Neural progenitor cell (in vitro differentiated cells): ENCODE measurements at regions not wholly inside any gene's neighbourhood (a gene's known extent, or its start where the extent isn't known, plus 50 kb on each side); places are given as distances from the start of the nearest gene placed in this dataset.

Experiments used
- DNase-seq: peaks from one replicate; pipeline ENCODE4 v3.0.0-alpha.2; 2016; ENCODE audit warnings: low spot score
- H2AFZ ChIP-seq: fragments of 200-600 bp; sonication (generic); replicated peaks from 2 replicates; pipeline ENCODE4 v1.6.1; 2016; ENCODE audit warnings: antibody characterized with exemption
- H3F3A ChIP-seq: fragments of 200-600 bp; sonication (generic); 2 replicates; pipeline ENCODE4 v1.6.1; 2016; ENCODE audit warnings: antibody characterized with exemption, low read depth
- H3K27ac ChIP-seq: fragments of 200-600 bp; sonication (generic); 2 replicates; pipeline ENCODE4 v1.5.1; 2016; ENCODE audit warnings: mild to moderate bottlenecking
- H3K27me3 ChIP-seq: fragments of 200-600 bp; sonication (generic); 2 replicates; pipeline ENCODE4 v1.6.1; 2016; ENCODE audit warnings: mild to moderate bottlenecking, moderate library complexity
- H3K36me3 ChIP-seq: fragments of 200-600 bp; sonication (generic); 2 replicates; pipeline ENCODE4 v1.5.1; 2016
- H3K4me1 ChIP-seq: fragments of 200-600 bp; sonication (generic); 2 replicates; pipeline ENCODE4 v1.6.1; 2016; ENCODE audit warnings: mixed run types
- H3K4me2 ChIP-seq: fragments of 200-600 bp; sonication (generic); 2 replicates; pipeline ENCODE4 v1.6.1; 2016
- H3K4me3 ChIP-seq: fragments of 200-600 bp; sonication (generic); 2 replicates; pipeline ENCODE4 v1.5.1; 2016
- H3K79me2 ChIP-seq: fragments of 200-600 bp; sonication (generic); 2 replicates; pipeline ENCODE4 v1.6.1; 2016; ENCODE audit warnings: low read depth
- H3K9ac ChIP-seq: fragments of 200-600 bp; sonication (generic); 2 replicates; pipeline ENCODE4 v1.6.1; 2016
- H3K9me3 ChIP-seq: fragments of 200-600 bp; sonication (generic); 2 replicates; pipeline ENCODE4 v1.5.1; 2016; ENCODE audit warnings: low read depth
- H4K20me1 ChIP-seq: fragments of 200-600 bp; sonication (generic); 2 replicates; pipeline ENCODE4 v1.6.1; 2016; ENCODE audit warnings: low read depth
- H3K27ac Mint-ChIP-seq: 3 replicates; pipeline ENCODE4 v1.8.0; 2021; ENCODE audit warnings: mixed read lengths
- H3K27me3 Mint-ChIP-seq: 2 replicates; pipeline ENCODE4 v1.8.0; 2022; ENCODE audit warnings: low read depth, mild to moderate bottlenecking, inconsistent platforms, moderate library complexity, mixed read lengths; ENCODE audit not compliant: insufficient read depth
- H3K36me3 Mint-ChIP-seq: 3 replicates; pipeline ENCODE4 v1.8.0; 2021; ENCODE audit warnings: mixed read lengths
- H3K4me1 Mint-ChIP-seq: 3 replicates; pipeline ENCODE4 v1.8.0; 2021; ENCODE audit warnings: mixed read lengths
- H3K4me3 Mint-ChIP-seq: 3 replicates; pipeline ENCODE4 v1.8.0; 2021; ENCODE audit warnings: mild to moderate bottlenecking, moderate library complexity, mixed read lengths
- H3K9me3 Mint-ChIP-seq: 3 replicates; pipeline ENCODE4 v1.8.0; 2020; ENCODE audit warnings: mixed read lengths
- CTCF ChIP-seq: fragments of 200-600 bp; sonication (generic); IDR thresholded peaks from 2 replicates; pipeline ENCODE4 v1.5.1; 2017; ENCODE audit warnings: antibody characterized with exemption, mild to moderate bottlenecking
- EZH2 ChIP-seq: fragments of 200-600 bp; sonication (generic); IDR thresholded peaks from 2 replicates; pipeline ENCODE4 v1.6.1; 2017; ENCODE audit warnings: antibody characterized with exemption, mild to moderate bottlenecking, moderate library complexity
- EZH2phosphoT487 ChIP-seq: fragments of 200-600 bp; sonication (generic); IDR thresholded peaks from 2 replicates; pipeline ENCODE4 v1.6.1; 2017; ENCODE audit warnings: antibody characterized with exemption

GRCh38 chr21:32090956-32091355 lies 187.9 kb downstream of the MIS18A start:
- Mint-ChIP-seq H3K4me3 (no peak overlapping the region), H3K27me3 (peaks cover 21% of the 10 kb centered on the region), H3K9me3 (peaks cover 18% of the 10 kb centered on the region), H3K4me1 (peaks cover 18% of the 10 kb centered on the region), H3K27ac (no peak overlapping the region), H3K36me3 (peaks cover 8% of the 10 kb centered on the region)
- Histone ChIP-seq H3K79me2 (no peaks in the 10 kb centered on the region), H3K9me3 (no peaks in the 10 kb centered on the region), H3K4me1 (no peaks in the 10 kb centered on the region), H3F3A (no peaks in the 10 kb centered on the region), H3K27ac (no peak overlapping the region), H3K4me3 (no peak overlapping the region), H4K20me1 (no peaks in the 10 kb centered on the region), H3K36me3 (no peaks in the 10 kb centered on the region), H3K27me3 (no peaks in the 10 kb centered on the region), H3K9ac (no peak overlapping the region), H3K4me2 (no peak overlapping the region), H2AFZ (no peak overlapping the region)
- no peak for DNase-seq
- no peak for TF ChIP-seq EZH2
- TF ChIP-seq EZH2phosphoT487, result no peak
- TF ChIP-seq CTCF, result no peak

GRCh38 chr21:32089766-32090165 lies 189.1 kb downstream of the MIS18A start:
- H3K4me3 ChIP-seq, result no peak overlapping the region
- H3K36me3 ChIP-seq, result no peaks in the 10 kb centered on the region
- H3K27me3 ChIP-seq, result no peaks in the 10 kb centered on the region
- Mint-ChIP-seq H3K27me3 (peaks cover 21% of the 10 kb centered on the region), H3K36me3 (peaks cover 8% of the 10 kb centered on the region), H3K4me3 (no peak overlapping the region), H3K4me1 (peaks cover 13% of the 10 kb centered on the region), H3K9me3 (peaks cover 21% of the 10 kb centered on the region), H3K27ac (no peak overlapping the region)
- no peak for TF ChIP-seq CTCF
- no peak for TF ChIP-seq EZH2phosphoT487
- no peak for TF ChIP-seq EZH2
- no peak overlapping the region for H3K27ac ChIP-seq
- no peaks in the 10 kb centered on the region for H3K9me3 ChIP-seq
- H3K4me2 ChIP-seq, result no peak overlapping the region
- no peak overlapping the region for H2AFZ ChIP-seq
- no peaks in the 10 kb centered on the region for H3K79me2 ChIP-seq
- H3K4me1 ChIP-seq, result no peaks in the 10 kb centered on the region
- H3F3A ChIP-seq, result no peaks in the 10 kb centered on the region
- DNase-seq, result no peak
- H3K9ac ChIP-seq, result no peak overlapping the region
- no peaks in the 10 kb centered on the region for H4K20me1 ChIP-seq

GRCh38 chr21:32088471-32088870 lies 190.4 kb downstream of the MIS18A start:
- no peak for DNase-seq
- Histone ChIP-seq H3K79me2 (no peaks in the 10 kb centered on the region), H3K4me1 (no peaks in the 10 kb centered on the region), H3K27me3 (no peaks in the 10 kb centered on the region), H2AFZ (no peak overlapping the region), H3K27ac (no peak overlapping the region), H3F3A (no peaks in the 10 kb centered on the region), H4K20me1 (no peaks in the 10 kb centered on the region), H3K36me3 (no peaks in the 10 kb centered on the region), H3K4me2 (no peak overlapping the region), H3K9me3 (no peaks in the 10 kb centered on the region), H3K4me3 (no peak overlapping the region), H3K9ac (no peak overlapping the region)
- peaks cover 16% of the 10 kb centered on the region for H3K9me3 Mint-ChIP-seq
- peaks cover 5% of the 10 kb centered on the region for H3K36me3 Mint-ChIP-seq
- H3K4me3 Mint-ChIP-seq, result no peak overlapping the region
- no peak overlapping the region for H3K27ac Mint-ChIP-seq
- TF ChIP-seq EZH2phosphoT487 (no peak), CTCF (no peak), EZH2 (no peak)
- H3K27me3 Mint-ChIP-seq, result peaks cover 14% of the 10 kb centered on the region
- H3K4me1 Mint-ChIP-seq, result peaks cover 10% of the 10 kb centered on the region
